Chondrocyte (in vitro differentiated cells): ENCODE measurements at regions not wholly inside any gene's neighbourhood (a gene's known extent, or its start where the extent isn't known, plus 50 kb on each side); places are given as distances from the start of the nearest gene placed in this dataset.

Experiments
- DNase-seq: peaks from one replicate; pipeline ENCODE4 v3.0.0; 2021; ENCODE audit warnings: mixed read lengths, low spot score
- H3K27ac Mint-ChIP-seq: one replicate; pipeline ENCODE4 v1.8.0; 2021; ENCODE audit warnings: mild to moderate bottlenecking, moderate library complexity, mixed read lengths; ENCODE audit not compliant: unreplicated experiment
- H3K27me3 Mint-ChIP-seq: 2 replicates; pipeline ENCODE4 v1.8.0; 2021; ENCODE audit warnings: low read depth, mixed read lengths
- H3K36me3 Mint-ChIP-seq: 2 replicates; pipeline ENCODE4 v1.8.0; 2021; ENCODE audit warnings: low read depth, mixed read lengths
- H3K4me1 Mint-ChIP-seq: 2 replicates; pipeline ENCODE4 v1.8.0; 2021; ENCODE audit warnings: low read depth, mild to moderate bottlenecking, mixed read lengths
- H3K4me3 Mint-ChIP-seq: one replicate; pipeline ENCODE4 v1.8.0; 2021; ENCODE audit warnings: mild to moderate bottlenecking, moderate library complexity, mixed read lengths; ENCODE audit not compliant: unreplicated experiment
- H3K9me3 Mint-ChIP-seq: 2 replicates; pipeline ENCODE4 v1.8.0; 2021; ENCODE audit warnings: low read depth, mixed read lengths
- TF ChIP-seq, protein P1 (sequence below): fragments of 200-600 bp; sonication (generic); IDR thresholded peaks from 2 replicates; pipeline ENCODE4 v1.5.0; 2021; ENCODE audit warnings: antibody characterized with exemption, mild to moderate bottlenecking, moderate library complexity

DNA sequence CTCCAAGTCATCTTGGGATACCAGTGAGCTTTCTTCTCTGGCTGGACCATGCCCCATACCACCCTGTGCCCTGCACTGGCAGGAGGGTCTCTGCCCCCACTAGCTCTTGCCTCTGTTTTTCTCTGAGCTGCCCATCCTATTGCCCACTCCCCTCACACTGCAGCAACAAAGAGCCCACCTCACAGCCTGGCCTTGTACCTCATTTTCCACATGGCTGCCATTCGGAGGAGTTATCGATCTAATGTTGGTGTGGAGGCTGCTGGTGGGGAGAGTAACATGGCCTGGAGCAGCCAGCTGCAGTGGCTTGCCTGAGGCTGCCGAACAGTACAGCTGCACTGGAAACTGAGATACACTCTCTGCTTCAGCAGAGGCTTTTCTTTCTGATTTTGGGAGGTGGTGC is 65.7 kb upstream of the AGBL1 start:
- Mint-ChIP-seq H3K4me3 (no peak overlapping the region), H3K27ac (no peak overlapping the region), H3K9me3 (no peaks in the 10 kb centered on the region), H3K4me1 (no peaks in the 10 kb centered on the region), H3K36me3 (no peaks in the 10 kb centered on the region), H3K27me3 (peaks cover 4% of the 10 kb centered on the region)
- TF ChIP-seq, protein P1, sequence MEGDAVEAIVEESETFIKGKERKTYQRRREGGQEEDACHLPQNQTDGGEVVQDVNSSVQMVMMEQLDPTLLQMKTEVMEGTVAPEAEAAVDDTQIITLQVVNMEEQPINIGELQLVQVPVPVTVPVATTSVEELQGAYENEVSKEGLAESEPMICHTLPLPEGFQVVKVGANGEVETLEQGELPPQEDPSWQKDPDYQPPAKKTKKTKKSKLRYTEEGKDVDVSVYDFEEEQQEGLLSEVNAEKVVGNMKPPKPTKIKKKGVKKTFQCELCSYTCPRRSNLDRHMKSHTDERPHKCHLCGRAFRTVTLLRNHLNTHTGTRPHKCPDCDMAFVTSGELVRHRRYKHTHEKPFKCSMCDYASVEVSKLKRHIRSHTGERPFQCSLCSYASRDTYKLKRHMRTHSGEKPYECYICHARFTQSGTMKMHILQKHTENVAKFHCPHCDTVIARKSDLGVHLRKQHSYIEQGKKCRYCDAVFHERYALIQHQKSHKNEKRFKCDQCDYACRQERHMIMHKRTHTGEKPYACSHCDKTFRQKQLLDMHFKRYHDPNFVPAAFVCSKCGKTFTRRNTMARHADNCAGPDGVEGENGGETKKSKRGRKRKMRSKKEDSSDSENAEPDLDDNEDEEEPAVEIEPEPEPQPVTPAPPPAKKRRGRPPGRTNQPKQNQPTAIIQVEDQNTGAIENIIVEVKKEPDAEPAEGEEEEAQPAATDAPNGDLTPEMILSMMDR = no peak
- no peak for DNase-seq

DNA sequence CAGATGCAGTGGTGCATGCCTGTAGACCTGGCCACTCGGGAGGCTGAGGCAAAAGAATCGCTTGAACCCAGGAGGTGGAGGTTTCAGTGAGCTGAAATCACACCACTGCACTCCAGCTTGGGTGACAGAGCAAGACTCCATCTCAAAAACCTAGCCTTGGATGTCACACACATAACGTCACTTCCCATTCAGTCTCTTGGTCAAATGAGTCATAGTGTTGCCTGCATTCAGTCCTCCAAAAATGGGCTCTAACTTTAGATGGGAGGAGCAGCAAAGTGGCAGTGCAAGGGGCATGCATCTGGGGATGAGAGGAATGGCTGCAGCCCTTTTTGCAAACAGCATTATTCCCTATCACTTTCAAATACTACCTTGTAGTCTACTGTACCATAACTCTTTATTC is 62.9 kb upstream of the AGBL1 start:
- Mint-ChIP-seq H3K27me3 (peaks cover 2% of the 10 kb centered on the region), H3K4me3 (no peak overlapping the region), H3K9me3 (no peaks in the 10 kb centered on the region), H3K36me3 (no peaks in the 10 kb centered on the region), H3K27ac (no peak overlapping the region), H3K4me1 (no peaks in the 10 kb centered on the region)
- no peak for DNase-seq
- TF ChIP-seq, protein P1 = no peak

DNA sequence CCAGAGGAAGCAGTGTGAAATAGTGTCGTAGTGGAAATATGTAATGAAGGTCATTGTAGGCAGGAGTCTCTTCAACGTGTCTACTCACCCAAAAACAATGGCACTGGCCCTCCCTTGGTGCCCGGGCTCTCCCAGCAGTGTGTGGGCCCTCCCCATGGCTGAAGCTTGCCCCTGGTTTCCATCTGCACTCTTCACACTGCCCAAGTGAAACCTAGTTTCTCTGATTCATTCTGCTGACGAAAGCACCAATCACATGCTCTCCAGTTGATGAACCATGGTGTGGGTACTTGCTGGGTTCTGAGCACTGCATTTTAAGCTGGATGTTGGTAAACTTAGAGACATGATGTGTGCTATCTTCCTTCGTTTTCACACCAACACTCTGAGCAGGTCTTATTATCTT is 61.0 kb upstream of the AGBL1 start:
- no peak overlapping the region for H3K27ac Mint-ChIP-seq
- H3K4me3 Mint-ChIP-seq = no peak overlapping the region
- H3K9me3 Mint-ChIP-seq = no peaks in the 10 kb centered on the region
- H3K4me1 Mint-ChIP-seq = no peaks in the 10 kb centered on the region
- DNase-seq = no peak
- H3K36me3 Mint-ChIP-seq = no peaks in the 10 kb centered on the region
- peaks cover 4% of the 10 kb centered on the region for H3K27me3 Mint-ChIP-seq
- TF ChIP-seq, protein P1 = no peak

DNA sequence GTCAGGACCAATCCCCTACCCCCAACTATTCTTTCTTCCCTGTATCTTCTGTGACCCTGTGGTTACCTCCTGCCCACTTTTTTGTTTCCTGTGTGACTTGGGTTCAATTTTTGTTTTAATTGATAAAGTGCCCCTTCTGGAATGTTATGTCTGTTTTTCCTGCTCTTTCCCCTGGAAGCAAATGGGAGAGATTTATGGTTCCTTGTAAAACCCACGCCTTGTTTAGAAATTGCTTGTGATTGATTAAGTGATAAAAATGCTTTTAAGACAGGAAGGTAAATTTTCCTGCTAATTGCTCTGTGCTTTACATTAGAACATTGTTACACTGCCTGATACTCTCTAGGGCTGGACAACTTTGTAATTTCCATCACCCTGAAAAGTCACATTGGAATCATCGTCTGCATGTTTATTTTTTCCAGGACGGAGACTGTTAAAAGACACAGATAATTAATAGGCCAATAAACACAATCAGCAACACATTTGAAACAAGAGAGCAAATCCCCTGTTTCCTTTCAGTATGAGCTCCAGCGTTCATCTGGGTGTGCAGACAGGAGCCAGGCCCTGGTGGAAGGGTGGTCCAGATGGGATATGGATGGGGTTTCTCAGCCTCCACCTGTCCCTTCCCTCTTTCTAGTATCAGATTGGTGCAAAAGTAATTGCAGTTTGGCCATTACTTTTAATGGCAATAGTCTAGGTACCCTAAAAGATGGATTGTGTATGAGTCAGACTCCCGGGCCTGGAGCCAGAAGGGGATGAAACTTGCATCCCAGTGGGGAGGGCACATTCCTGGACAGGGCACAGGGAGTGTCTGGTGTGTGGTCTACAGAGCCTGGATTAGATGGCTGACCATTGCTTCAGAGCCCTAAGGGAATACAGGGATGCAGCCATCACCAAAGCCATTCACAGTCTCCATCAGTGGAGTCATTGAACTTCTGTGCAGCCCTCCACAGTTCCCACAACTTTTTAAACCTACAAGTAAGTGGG is 58.1 kb upstream of the AGBL1 start:
- Mint-ChIP-seq H3K9me3 (no peaks in the 10 kb centered on the region), H3K4me3 (no peak overlapping the region), H3K27me3 (peaks cover 6% of the 10 kb centered on the region), H3K4me1 (no peaks in the 10 kb centered on the region), H3K27ac (no peak overlapping the region), H3K36me3 (no peaks in the 10 kb centered on the region)
- DNase-seq = no peak
- TF ChIP-seq, protein P1 = no peak

DNA sequence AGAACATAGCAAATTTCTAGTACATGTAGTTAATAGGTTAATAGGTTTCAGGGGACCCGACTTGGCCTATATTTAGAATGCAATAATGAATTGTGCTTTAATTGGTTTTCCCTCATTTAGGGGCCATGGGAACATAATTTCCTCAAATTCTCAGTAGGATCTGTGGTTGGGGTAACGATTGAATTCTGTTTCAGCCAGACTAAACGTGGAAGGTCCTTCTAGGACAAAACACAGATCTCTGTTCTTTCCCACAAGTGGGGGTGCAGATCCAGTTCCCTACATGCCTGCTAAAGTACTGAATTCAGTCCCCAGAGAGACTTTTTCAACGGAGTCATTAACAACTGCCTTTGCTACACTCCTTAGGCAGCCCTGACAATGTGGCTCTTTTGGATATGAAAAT is 50.7 kb upstream of the AGBL1 start:
- Mint-ChIP-seq H3K27ac (no peak overlapping the region), H3K9me3 (no peaks in the 10 kb centered on the region), H3K4me1 (no peaks in the 10 kb centered on the region), H3K27me3 (peaks cover 3% of the 10 kb centered on the region), H3K36me3 (no peaks in the 10 kb centered on the region), H3K4me3 (no peak overlapping the region)
- TF ChIP-seq, protein P1 = no peak
- DNase-seq = no peak
